A549 (cell line): ENCODE measurements at regions not wholly inside any gene's neighbourhood (a gene's known extent, or its start where the extent isn't known, plus 50 kb on each side); places are given as distances from the start of the nearest gene placed in this dataset.

Experiments used
- ATAC-seq, 2 experiments: fragments of 200-7000 bp in 1 of 2; fragments of >200 bp in 1 of 2; cut with Nextera tagmentation in 1 of 2; cut with Tn5 transposase in 1 of 2; 3 replicates each; pipeline versions ENCODE4 v1.8.0 to v1.9.1; 2018 to 2020; ENCODE audit warnings: mild to moderate bottlenecking in 1 of 2, moderate library complexity in 1 of 2
- CTCF ChIA-PET: fragments of 300-600 bp; sonication (Branson Sonifier 250); formaldehyde crosslinking; extraction: SDS; loops from one replicate; lab custom pipeline; 2021; ENCODE audit warnings: antibody characterized with exemption, inconsistent platforms; lab: Yijun Ruan, JAX
- POLR2A ChIA-PET: fragments of 350-600 bp; formaldehyde crosslinking; extraction: SDS; loops from one replicate; lab custom pipeline; 2021; ENCODE audit warnings: antibody characterized with exemption, inconsistent platforms; lab: Yijun Ruan, JAX
- DNase-seq, 2 experiments: peaks; one replicate each; pipeline versions ENCODE4 v3.0.0 to v3.0.0-alpha.2; 2011 to 2016; ENCODE audit warnings: low read depth in 1 of 2, low spot score in 1 of 2
- FAIRE-seq: peaks from 2 replicates; lab custom pipeline; 2011; peaks lifted over from hg19 to GRCh38; lab: Jason Lieb, UNC
- H3K27ac ChIP-seq, 2 experiments: fragments of >200 bp; sonication (Bioruptor Twin); formaldehyde crosslinking; 3 replicates each; pipeline ENCODE4 v1.5.1; 2016 to 2017
- H3K4me1 ChIP-seq: fragments of >200 bp; sonication (Bioruptor Twin); formaldehyde crosslinking; 3 replicates; pipeline ENCODE4 v1.6.1; 2016
- H3K4me2 ChIP-seq: fragments of >200 bp; sonication (Bioruptor Twin); formaldehyde crosslinking; 3 replicates; pipeline ENCODE4 v1.6.1; 2016
- H3K4me3 ChIP-seq: fragments of >200 bp; sonication (Bioruptor Twin); formaldehyde crosslinking; 3 replicates; pipeline ENCODE4 v1.5.1; 2016
- H3K9me3 ChIP-seq: fragments of >200 bp; sonication (Bioruptor Twin); formaldehyde crosslinking; 3 replicates; pipeline ENCODE4 v1.6.1; 2016
- ATOH8 ChIP-seq: fragments of 250-450 bp; sonication (Bioruptor Pico); IDR thresholded peaks from 2 replicates; pipeline ENCODE4 v1.5.0; 2020; ENCODE audit warnings: low read depth, mild to moderate bottlenecking, moderate library complexity
- BHLHE40 ChIP-seq: IDR thresholded peaks from 2 replicates; pipeline ENCODE4 v1.6.1; 2012; ENCODE audit warnings: low read depth, low read length, inconsistent platforms
- EP300 ChIP-seq, 2 experiments: fragments of >200 bp; sonication (Bioruptor Twin); formaldehyde crosslinking; IDR thresholded peaks; 2 replicates in 1 of 2; 3 replicates in 1 of 2; pipeline ENCODE4 v1.6.1; 2016 to 2017
- ESRRA ChIP-seq: fragments of 150-350 bp; IDR thresholded peaks from 2 replicates; pipeline ENCODE4 v1.6.1; 2014; ENCODE audit warnings: mild to moderate bottlenecking, low read length, borderline replicate concordance
- FOSB ChIP-seq: fragments of 250-450 bp; sonication (Bioruptor Pico); IDR thresholded peaks from 2 replicates; pipeline ENCODE4 v1.5.0; 2020; ENCODE audit warnings: mild to moderate bottlenecking, moderate library complexity
- GATA3 ChIP-seq: IDR thresholded peaks from 2 replicates; pipeline ENCODE4 v1.6.1; 2012; ENCODE audit warnings: borderline replicate concordance
- HEYL ChIP-seq: fragments of 250-450 bp; sonication (Bioruptor Pico); IDR thresholded peaks from 2 replicates; pipeline ENCODE4 v1.8.0; 2021; ENCODE audit warnings: mild to moderate bottlenecking, moderate library complexity
- HMGXB4 ChIP-seq: fragments of 250-450 bp; sonication (Bioruptor Pico); IDR thresholded peaks from 2 replicates; pipeline ENCODE4 v1.5.0; 2021; ENCODE audit warnings: mild to moderate bottlenecking, moderate library complexity, borderline replicate concordance
- HOXB5 ChIP-seq: fragments of 250-450 bp; sonication (Bioruptor Pico); IDR thresholded peaks from 2 replicates; pipeline ENCODE4 v1.5.0; 2020; ENCODE audit warnings: mild to moderate bottlenecking, moderate library complexity
- MAZ ChIP-seq: fragments of 150-350 bp; IDR thresholded peaks from 2 replicates; pipeline ENCODE4 v1.6.1; 2014; ENCODE audit warnings: antibody characterized with exemption, low read depth, low read length, borderline replicate concordance
- NR3C1 ChIP-seq: fragments of >200 bp; sonication (Bioruptor Twin); formaldehyde crosslinking; IDR thresholded peaks from 3 replicates; pipeline ENCODE4 v1.6.1; 2017
- PBX3 ChIP-seq: IDR thresholded peaks from 2 replicates; pipeline ENCODE4 v1.6.1; 2012
- POLR2A ChIP-seq: IDR thresholded peaks from 2 replicates; pipeline ENCODE4 v1.6.1; 2012; ENCODE audit warnings: mild to moderate bottlenecking, low read length
- POLR2AphosphoS2 ChIP-seq: conservative IDR thresholded peaks from 2 replicates; pipeline ENCODE4 v1.6.1; 2012; ENCODE audit warnings: low read length, improper control_type of control experiment, inconsistent platforms
- RCOR1 ChIP-seq: fragments of 150-350 bp; IDR thresholded peaks from 2 replicates; pipeline ENCODE4 v1.6.1; 2014; ENCODE audit warnings: antibody characterized with exemption, low read length, low read depth
- REST ChIP-seq: fragments of 200-600 bp; sonication (generic); IDR thresholded peaks from 2 replicates; pipeline ENCODE4 v1.6.1; 2016; ENCODE audit warnings: antibody characterized with exemption, mild to moderate bottlenecking, moderate library complexity
- RFX5 ChIP-seq: fragments of 450-650 bp; IDR thresholded peaks from 2 replicates; pipeline ENCODE4 v1.7.1; 2014; ENCODE audit warnings: antibody characterized with exemption, mild to moderate bottlenecking, moderate library complexity
- RNF2 ChIP-seq: fragments of 200-600 bp; sonication (generic); IDR thresholded peaks from 2 replicates; pipeline ENCODE4 v1.6.1; 2016; ENCODE audit warnings: low read depth, mild to moderate bottlenecking, antibody characterized with exemption, moderate library complexity, borderline replicate concordance
- ZC3H11A ChIP-seq: fragments of 450-650 bp; IDR thresholded peaks from 2 replicates; pipeline ENCODE4 v1.6.1; 2014; ENCODE audit warnings: antibody characterized with exemption, mild to moderate bottlenecking
- ZFP36 ChIP-seq: fragments of 450-650 bp; IDR thresholded peaks from 2 replicates; pipeline ENCODE4 v1.6.1; 2014; ENCODE audit warnings: borderline replicate concordance; ENCODE audit not compliant: partially characterized antibody
- ZSCAN20 ChIP-seq: fragments of 250-450 bp; sonication (Bioruptor Pico); IDR thresholded peaks from 2 replicates; pipeline ENCODE4 v1.8.0; 2022; ENCODE audit warnings: mild to moderate bottlenecking, moderate library complexity
- WGBS: methylation state at CpG from one replicate; pipeline ENCODE4 v1.1.6; 2017; ENCODE audit errors: missing lambda C conversion rate; 5-methylcytosine and 5-hydroxymethylcytosine counted together

- DNase-seq (no peak), ATAC-seq (no peak), FAIRE-seq (no peak)
- ChIA-PET CTCF (interaction anchor here (0.9 to 34.1 kb wide), 14 partner anchors 11 to 519 kb away, joined by 3 to 621 read pairs (median 9); partner anchors contain the start of genes BRIX1 and RAD1), POLR2A (interaction anchor here (1.2 kb wide), 1 partner anchor 431 kb away, joined by 4 read pairs; the partner anchor contains the start of genes BRIX1 and RAD1)
- TF ChIP-seq BHLHE40 = no peak
- no peak for TF ChIP-seq ZFP36
- no peak for TF ChIP-seq ATOH8 (CRISPR knock-in tag)
- no peak for TF ChIP-seq ESRRA
- TF ChIP-seq RNF2 = no peak
- TF ChIP-seq REST = no peak
- TF ChIP-seq MAZ = no peak
- no peak for TF ChIP-seq POLR2AphosphoS2
- no peak for TF ChIP-seq EP300 (IDR thresholded peaks at IDR 0.05)
- no peak for TF ChIP-seq GATA3
- TF ChIP-seq ZC3H11A = no peak
- TF ChIP-seq ZSCAN20 (CRISPR knock-in tag) = no peak
- TF ChIP-seq FOSB (CRISPR knock-in tag) = no peak
- no peak for TF ChIP-seq PBX3
- TF ChIP-seq RFX5 = no peak
- no peak for TF ChIP-seq HEYL (CRISPR knock-in tag)
- no peak for TF ChIP-seq NR3C1
- no peak overlapping the region for H3K4me3 ChIP-seq
- no peak overlapping the region for H3K27ac ChIP-seq
- H3K9me3 ChIP-seq = no peaks in the 10 kb centered on the region
- no peak overlapping the region for H3K4me2 ChIP-seq
- H3K4me1 ChIP-seq = peaks cover 28% of the 10 kb centered on the region
- WGBS = 61% methylated on average over 3 of the region's 3 CpGs
These were observed 171.8 kb upstream of the RAI14 start for GRCh38 chr5:34484216-34484920.

GRCh38 chr5:34485768-34486030, 170.4 kb upstream of the RAI14 start:
- ATAC-seq (no peak), FAIRE-seq (no peak), DNase-seq (no peak)
- H3K4me3 ChIP-seq = no peak overlapping the region
- no peak overlapping the region for H3K27ac ChIP-seq
- H3K9me3 ChIP-seq = no peaks in the 10 kb centered on the region
- ChIA-PET POLR2A (no interaction called here), CTCF (interaction anchor here (0.6 to 34.1 kb wide), 66 partner anchors 8 to 510 kb away, joined by 3 to 621 read pairs (median 4); partner anchors contain the start of genes BRIX1, DNAJC21, RAD1 and RAI14)
- H3K4me2 ChIP-seq = no peak overlapping the region
- H3K4me1 ChIP-seq = peaks cover 28% of the 10 kb centered on the region
- TF ChIP-seq POLR2A = no peak
- TF ChIP-seq EP300 (IDR thresholded peaks at IDR 0.05) = no peak
- TF ChIP-seq MAZ = no peak
- TF ChIP-seq ZFP36 = no peak
- TF ChIP-seq RNF2 = no peak
- TF ChIP-seq BHLHE40 = no peak
- no peak for TF ChIP-seq HMGXB4 (CRISPR knock-in tag)
- no peak for TF ChIP-seq RCOR1
- no peak for TF ChIP-seq ZC3H11A
- no peak for TF ChIP-seq HOXB5
- no peak for TF ChIP-seq NR3C1
